ENCODE measurements at regions not wholly inside any gene's neighbourhood (a gene's known extent, or its start where the extent isn't known, plus 50 kb on each side); places are given as distances from the start of the nearest gene placed in this dataset.

DNA sequence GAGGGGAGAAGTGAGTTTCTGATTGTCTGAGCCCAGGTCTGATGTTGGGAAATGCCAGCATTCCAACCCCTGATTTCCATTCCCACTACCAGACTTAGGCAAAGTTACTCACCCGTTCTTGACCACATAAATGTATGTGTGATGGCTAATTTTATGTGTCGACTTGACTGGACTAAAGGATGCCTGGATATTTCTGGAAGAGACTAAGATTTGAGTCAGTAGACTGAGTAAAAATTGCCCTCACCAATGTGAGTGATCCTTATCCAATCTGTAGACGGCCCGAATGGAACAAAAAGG lies 95.8 kb upstream of the TAB2 start:
- Histone ChIP-seq H3K79me2 (ENCODE audit: insufficient read depth, low read length) (no peaks in the 10 kb centered on the region), H4K20me1 (ENCODE audit: insufficient read depth, low read length, poor library complexity, severe bottlenecking) (no peaks in the 10 kb centered on the region), H3K4me2 (ENCODE audit: low read depth, low read length, poor library complexity, severe bottlenecking) (no peak overlapping the region), H3K9me3 (ENCODE audit: insufficient read depth, low read depth, low read length) (no peaks in the 10 kb centered on the region), H2AFZ (ENCODE audit: low read length) (no peak overlapping the region), H3F3A (ENCODE audit: low read depth) (no peaks in the 10 kb centered on the region), H3K4me3 (ENCODE audit: low read length, poor library complexity, severe bottlenecking) (no peak overlapping the region), H3K36me3 (ENCODE audit: insufficient read depth, low read length) (no peaks in the 10 kb centered on the region), H3K9me2 (replicated peaks; ENCODE audit: low read depth, low read length) (no peaks in the 10 kb centered on the region), H3K27me3 (ENCODE audit: insufficient read depth, low read length, poor library complexity, severe bottlenecking) (no peaks in the 10 kb centered on the region), H3K9ac (ENCODE audit: low read depth, low read length, poor library complexity, severe bottlenecking) (no peak overlapping the region), H3K4me1 (ENCODE audit: insufficient read depth, low read length, poor library complexity, severe bottlenecking) (peaks cover 8% of the 10 kb centered on the region)
- TF ChIP-seq EZH2phosphoT487 (IDR thresholded peaks at IDR 0.05; ENCODE audit: borderline replicate concordance) = no peak
- TF ChIP-seq, protein P1, sequence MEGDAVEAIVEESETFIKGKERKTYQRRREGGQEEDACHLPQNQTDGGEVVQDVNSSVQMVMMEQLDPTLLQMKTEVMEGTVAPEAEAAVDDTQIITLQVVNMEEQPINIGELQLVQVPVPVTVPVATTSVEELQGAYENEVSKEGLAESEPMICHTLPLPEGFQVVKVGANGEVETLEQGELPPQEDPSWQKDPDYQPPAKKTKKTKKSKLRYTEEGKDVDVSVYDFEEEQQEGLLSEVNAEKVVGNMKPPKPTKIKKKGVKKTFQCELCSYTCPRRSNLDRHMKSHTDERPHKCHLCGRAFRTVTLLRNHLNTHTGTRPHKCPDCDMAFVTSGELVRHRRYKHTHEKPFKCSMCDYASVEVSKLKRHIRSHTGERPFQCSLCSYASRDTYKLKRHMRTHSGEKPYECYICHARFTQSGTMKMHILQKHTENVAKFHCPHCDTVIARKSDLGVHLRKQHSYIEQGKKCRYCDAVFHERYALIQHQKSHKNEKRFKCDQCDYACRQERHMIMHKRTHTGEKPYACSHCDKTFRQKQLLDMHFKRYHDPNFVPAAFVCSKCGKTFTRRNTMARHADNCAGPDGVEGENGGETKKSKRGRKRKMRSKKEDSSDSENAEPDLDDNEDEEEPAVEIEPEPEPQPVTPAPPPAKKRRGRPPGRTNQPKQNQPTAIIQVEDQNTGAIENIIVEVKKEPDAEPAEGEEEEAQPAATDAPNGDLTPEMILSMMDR (conservative IDR thresholded peaks at IDR 0.05; ENCODE audit: low read length) = no peak

DNA sequence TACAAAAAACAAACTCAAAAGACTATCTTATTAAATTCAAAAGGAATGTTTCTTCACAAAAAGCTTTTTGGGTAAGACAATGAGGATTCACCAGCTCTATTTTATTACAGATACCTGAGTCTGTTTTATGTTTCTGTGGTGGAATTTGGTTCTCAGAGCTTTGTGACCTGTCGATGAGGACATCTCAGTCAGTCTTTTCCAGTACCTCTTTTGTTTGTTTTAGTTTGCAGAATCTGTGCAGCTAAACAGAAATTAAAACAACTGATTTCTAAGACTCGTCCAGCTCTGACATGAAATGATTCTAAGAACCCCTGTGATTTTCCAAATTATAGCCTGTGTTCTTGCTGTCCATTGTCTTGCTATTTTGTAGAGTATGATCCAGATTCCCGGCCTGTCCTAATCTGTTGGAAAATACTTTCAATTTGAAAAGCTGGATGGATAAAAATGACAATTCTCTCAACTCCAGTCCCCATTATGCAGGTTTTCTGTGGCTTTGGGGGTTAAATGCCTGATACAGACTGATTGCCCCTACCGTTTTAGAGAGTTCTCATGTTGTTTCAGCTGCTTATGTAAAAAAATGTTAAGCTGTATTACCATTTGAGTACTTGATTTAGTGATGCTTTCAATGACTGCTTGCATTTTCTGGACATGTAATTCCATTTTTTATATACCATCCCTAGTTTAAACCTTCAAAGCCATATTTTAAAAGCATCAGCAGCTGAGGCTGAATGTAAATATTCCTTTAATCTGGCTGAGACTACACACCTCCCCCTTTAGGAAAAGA lies 94.2 kb upstream of the TAB2 start:
- H3K4me3 ChIP-seq (ENCODE audit: low read length, poor library complexity, severe bottlenecking) = no peak overlapping the region
- H3K9me3 ChIP-seq (ENCODE audit: insufficient read depth, low read depth, low read length) = no peaks in the 10 kb centered on the region
- H3K36me3 ChIP-seq (ENCODE audit: insufficient read depth, low read length) = no peaks in the 10 kb centered on the region
- H3F3A ChIP-seq (ENCODE audit: low read depth) = no peaks in the 10 kb centered on the region
- H3K27me3 ChIP-seq (ENCODE audit: insufficient read depth, low read length, poor library complexity, severe bottlenecking) = no peaks in the 10 kb centered on the region
- H2AFZ ChIP-seq (ENCODE audit: low read length) = no peak overlapping the region
- no peaks in the 10 kb centered on the region for H4K20me1 ChIP-seq (ENCODE audit: insufficient read depth, low read length, poor library complexity, severe bottlenecking)
- no peak overlapping the region for H3K9ac ChIP-seq (ENCODE audit: low read depth, low read length, poor library complexity, severe bottlenecking)
- H3K79me2 ChIP-seq (ENCODE audit: insufficient read depth, low read length) = no peaks in the 10 kb centered on the region
- no peaks in the 10 kb centered on the region for H3K4me1 ChIP-seq (ENCODE audit: insufficient read depth, low read length, poor library complexity, severe bottlenecking)
- H3K4me2 ChIP-seq (ENCODE audit: low read depth, low read length, poor library complexity, severe bottlenecking) = no peak overlapping the region
- TF ChIP-seq, protein P1 (conservative IDR thresholded peaks at IDR 0.05; ENCODE audit: low read length) = no peak
- no peak for TF ChIP-seq EZH2phosphoT487 (IDR thresholded peaks at IDR 0.05; ENCODE audit: borderline replicate concordance)
- no peaks in the 10 kb centered on the region for H3K9me2 ChIP-seq (replicated peaks; ENCODE audit: low read depth, low read length)

DNA sequence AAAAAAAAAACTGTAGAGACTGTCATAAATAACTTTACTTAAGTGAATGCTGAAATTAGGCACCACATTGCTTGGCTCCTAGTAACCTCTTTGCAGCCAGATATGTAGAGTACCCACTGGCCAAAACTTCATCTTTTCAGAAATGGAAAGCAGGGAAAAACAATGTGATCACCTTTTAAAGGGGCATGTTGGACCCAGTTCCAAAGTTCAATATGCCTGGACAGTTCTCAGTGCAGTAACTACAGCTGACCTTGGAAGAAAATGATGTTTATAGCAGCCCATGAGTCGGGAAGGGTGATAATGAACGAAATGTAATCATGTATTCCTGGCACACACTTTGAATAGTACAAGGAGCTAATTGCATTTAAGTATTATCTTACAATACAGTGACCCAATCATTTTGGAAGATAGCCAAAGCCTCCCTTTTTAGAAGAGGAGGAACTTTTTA lies 93.6 kb upstream of the TAB2 start:
- H3K9me3 ChIP-seq (ENCODE audit: insufficient read depth, low read depth, low read length) = no peaks in the 10 kb centered on the region
- H3K4me3 ChIP-seq (ENCODE audit: low read length, poor library complexity, severe bottlenecking) = no peak overlapping the region
- H3K4me2 ChIP-seq (ENCODE audit: low read depth, low read length, poor library complexity, severe bottlenecking) = no peak overlapping the region
- no peaks in the 10 kb centered on the region for H3K27me3 ChIP-seq (ENCODE audit: insufficient read depth, low read length, poor library complexity, severe bottlenecking)
- no peaks in the 10 kb centered on the region for H3K36me3 ChIP-seq (ENCODE audit: insufficient read depth, low read length)
- no peaks in the 10 kb centered on the region for H3K79me2 ChIP-seq (ENCODE audit: insufficient read depth, low read length)
- no peaks in the 10 kb centered on the region for H3K4me1 ChIP-seq (ENCODE audit: insufficient read depth, low read length, poor library complexity, severe bottlenecking)
- H3K9ac ChIP-seq (ENCODE audit: low read depth, low read length, poor library complexity, severe bottlenecking) = no peak overlapping the region
- H3F3A ChIP-seq (ENCODE audit: low read depth) = no peaks in the 10 kb centered on the region
- no peak overlapping the region for H2AFZ ChIP-seq (ENCODE audit: low read length)
- no peaks in the 10 kb centered on the region for H3K9me2 ChIP-seq (replicated peaks; ENCODE audit: low read depth, low read length)
- TF ChIP-seq EZH2phosphoT487 (IDR thresholded peaks at IDR 0.05; ENCODE audit: borderline replicate concordance) = no peak
- TF ChIP-seq, protein P1 (conservative IDR thresholded peaks at IDR 0.05; ENCODE audit: low read length) = no peak
- no peaks in the 10 kb centered on the region for H4K20me1 ChIP-seq (ENCODE audit: insufficient read depth, low read length, poor library complexity, severe bottlenecking)
